Adrenal gland (tissue), 5 donors: ENCODE measurements at regions not wholly inside any gene's neighbourhood (a gene's known extent, or its start where the extent isn't known, plus 50 kb on each side); places are given as distances from the start of the nearest gene placed in this dataset.

Experiments
- CTCF ChIP-seq, 6 experiments: fragments of 450-650 bp in 4 of 6; fragments of 200-600 bp in 2 of 6; sonication (generic) in 1 of 6; IDR thresholded peaks; 1 replicate in 5 of 6; 2 replicates in 1 of 6; pipeline versions ENCODE4 v1.5.1 to v1.8.0; 2016 to 2021; ENCODE audit warnings: antibody characterized with exemption in 6 of 6, mild to moderate bottlenecking in 2 of 6, moderate library complexity in 1 of 6
- POLR2A ChIP-seq, 2 donors: fragments of 450-650 bp; IDR thresholded peaks; one replicate each; pipeline ENCODE4 v1.6.1; 2017; ENCODE audit warnings: antibody characterized with exemption in 2 of 2, mild to moderate bottlenecking in 2 of 2, moderate library complexity in 1 of 2
- donor health status: DM: no; HTN: no; CAD: no.

GRCh38 chr2:164260506-164260905 is 360.8 kb downstream of the GRB14 start:
- no peak for TF ChIP-seq CTCF (IDR thresholded peaks at IDR 0.05)
- no peak for TF ChIP-seq POLR2A (IDR thresholded peaks at IDR 0.05)
